ENCODE measurements at regions not wholly inside any gene's neighbourhood (a gene's known extent, or its start where the extent isn't known, plus 50 kb on each side); places are given as distances from the start of the nearest gene placed in this dataset.
A peak's percentile ranks its signal among the peaks of the same experiment; 100 is the strongest.

GRCh38 chr12:85405781-85406522, 125.9 kb downstream of the ALX1 start:
- Mint-ChIP-seq H3K9me3 (no peaks in the 10 kb centered on the region), H3K4me3 (no peak overlapping the region), H3K27me3 (ENCODE audit: low read depth) (no peaks in the 10 kb centered on the region), H3K4me1 (peaks cover 4% of the 10 kb centered on the region), H3K36me3 (ENCODE audit: low read depth) (no peaks in the 10 kb centered on the region), H3K27ac (ENCODE audit: unreplicated experiment) (no peak overlapping the region)
- TF ChIP-seq CTCF (conservative IDR thresholded peaks at IDR 0.05) = no peak
- DNase-seq (ENCODE audit: low read depth, low spot score) = no peak

- no peaks in the 10 kb centered on the region for H3K27me3 Mint-ChIP-seq (ENCODE audit: low read depth)
- no peaks in the 10 kb centered on the region for H3K4me1 Mint-ChIP-seq
- H3K27ac Mint-ChIP-seq (ENCODE audit: unreplicated experiment) = no peak overlapping the region
- no peak for TF ChIP-seq CTCF (conservative IDR thresholded peaks at IDR 0.05)
- DNase-seq (ENCODE audit: low read depth, low spot score) = no peak
- no peaks in the 10 kb centered on the region for H3K36me3 Mint-ChIP-seq (ENCODE audit: low read depth)
- no peak overlapping the region for H3K4me3 Mint-ChIP-seq
- H3K9me3 Mint-ChIP-seq = no peaks in the 10 kb centered on the region
Observed at GRCh38 chr12:85413266-85413665, 133.2 kb downstream of the ALX1 start.

- H3K4me1 Mint-ChIP-seq = no peaks in the 10 kb centered on the region
- no peak for TF ChIP-seq CTCF (conservative IDR thresholded peaks at IDR 0.05)
- no peak overlapping the region for H3K4me3 Mint-ChIP-seq
- H3K27ac Mint-ChIP-seq (ENCODE audit: unreplicated experiment) = no peak overlapping the region
- H3K36me3 Mint-ChIP-seq (ENCODE audit: low read depth) = no peaks in the 10 kb centered on the region
- H3K9me3 Mint-ChIP-seq = no peaks in the 10 kb centered on the region
- H3K27me3 Mint-ChIP-seq (ENCODE audit: low read depth) = no peaks in the 10 kb centered on the region
- no peak for DNase-seq (ENCODE audit: low read depth, low spot score)
Observed at GRCh38 chr12:85422762-85423161, 142.7 kb downstream of the ALX1 start.

- Mint-ChIP-seq H3K36me3 (ENCODE audit: low read depth) (no peaks in the 10 kb centered on the region), H3K4me3 (no peak overlapping the region), H3K4me1 (no peaks in the 10 kb centered on the region), H3K9me3 (peaks cover 3% of the 10 kb centered on the region), H3K27ac (ENCODE audit: unreplicated experiment) (no peak overlapping the region), H3K27me3 (ENCODE audit: low read depth) (peaks cover 2% of the 10 kb centered on the region)
- no peak for DNase-seq (ENCODE audit: low read depth, low spot score)
- TF ChIP-seq CTCF (conservative IDR thresholded peaks at IDR 0.05) = no peak
Observed at GRCh38 chr12:85423947-85424346, 143.9 kb downstream of the ALX1 start.

GRCh38 chr12:85424581-85425348, 144.7 kb downstream of the ALX1 start:
- peaks cover 2% of the 10 kb centered on the region for H3K27me3 Mint-ChIP-seq (ENCODE audit: low read depth)
- no peak overlapping the region for H3K27ac Mint-ChIP-seq (ENCODE audit: unreplicated experiment)
- H3K9me3 Mint-ChIP-seq = peaks cover 3% of the 10 kb centered on the region
- no peak overlapping the region for H3K4me3 Mint-ChIP-seq
- DNase-seq (ENCODE audit: low read depth, low spot score) = peak; percentile 18
- TF ChIP-seq CTCF (conservative IDR thresholded peaks at IDR 0.05) = peak; percentile 68
- no peaks in the 10 kb centered on the region for H3K4me1 Mint-ChIP-seq
- H3K36me3 Mint-ChIP-seq (ENCODE audit: low read depth) = no peaks in the 10 kb centered on the region
